Femur (tissue), 1 donor: ENCODE measurements at regions not wholly inside any gene's neighbourhood (a gene's known extent, or its start where the extent isn't known, plus 50 kb on each side); places are given as distances from the start of the nearest gene placed in this dataset.
"Not testable (repeated sequence)": the region's sequence is repeated elsewhere in the genome, so short reads cannot be mapped to it uniquely, and the experiment has no call there.

Source experiments
- DNase-seq: peaks from one replicate; pipeline ENCODE4 v3.0.0-alpha.2; 2017

- no peak for DNase-seq
Measured at GRCh38 chr10:8283986-8284385, 229.5 kb downstream of the GATA3 start.

- DNase-seq: not testable (repeated sequence)
Measured at GRCh38 chr10:8285970-8286369, 231.5 kb downstream of the GATA3 start.

- no peak for DNase-seq
Measured at GRCh38 chr10:8288600-8288999, 234.1 kb downstream of the GATA3 start.

GRCh38 chr10:8289186-8289924 is 234.9 kb downstream of the GATA3 start:
- DNase-seq: no peak

- no peak for DNase-seq
Measured at GRCh38 chr10:8294779-8295178, 240.3 kb downstream of the GATA3 start.

- no peak for DNase-seq
Measured at GRCh38 chr10:8295311-8295710, 240.8 kb downstream of the GATA3 start.

- DNase-seq: no peak
Measured at GRCh38 chr10:8296090-8296733, 241.7 kb downstream of the GATA3 start.

- no peak for DNase-seq
Measured at GRCh38 chr10:8296734-8297101, 242.2 kb downstream of the GATA3 start.

- no peak for DNase-seq
Measured at GRCh38 chr10:8297107-8297506, 242.6 kb downstream of the GATA3 start.

- DNase-seq: no peak
Measured at GRCh38 chr10:8297959-8298358, 243.5 kb downstream of the GATA3 start.

- DNase-seq: no peak
Measured at GRCh38 chr10:8298896-8299570, 244.5 kb downstream of the GATA3 start.

- DNase-seq: no peak
Measured at GRCh38 chr10:8300925-8301324, 246.4 kb downstream of the GATA3 start.

GRCh38 chr10:8301333-8301732 is 246.8 kb downstream of the GATA3 start:
- no peak for DNase-seq

- DNase-seq: no peak
Measured at GRCh38 chr10:8301831-8302230, 247.3 kb downstream of the GATA3 start.

- no peak for DNase-seq
Measured at GRCh38 chr10:8302565-8302964, 248.1 kb downstream of the GATA3 start.

- no peak for DNase-seq
Measured at GRCh38 chr10:8304861-8305260, 250.4 kb downstream of the GATA3 start.

GRCh38 chr10:8305876-8306652 is 251.6 kb downstream of the GATA3 start:
- DNase-seq: no peak

- DNase-seq: no peak
Measured at GRCh38 chr10:8306685-8307364, 252.3 kb downstream of the GATA3 start.

GRCh38 chr10:8310930-8311329 is 256.4 kb downstream of the GATA3 start:
- no peak for DNase-seq

- no peak for DNase-seq
Measured at GRCh38 chr10:8311526-8312070, 257.1 kb downstream of the GATA3 start.

- no peak for DNase-seq
Measured at GRCh38 chr10:8312079-8312478, 257.6 kb downstream of the GATA3 start.

- no peak for DNase-seq
Measured at GRCh38 chr10:8312781-8313180, 258.3 kb downstream of the GATA3 start.
